H1 (cell line): ENCODE measurements at regions not wholly inside any gene's neighbourhood (a gene's known extent, or its start where the extent isn't known, plus 50 kb on each side); places are given as distances from the start of the nearest gene placed in this dataset.

Experiments
- CTCF ChIA-PET: fragments of 300-600 bp; sonication (Branson Sonifier 250); formaldehyde crosslinking; loops from one replicate; lab custom pipeline; 2021; ENCODE audit not compliant: partially characterized antibody; lab: Charles Lee
- POLR2A ChIA-PET: fragments of 300-600 bp; sonication (Branson Sonifier 250); formaldehyde crosslinking; loops from one replicate; lab custom pipeline; 2021; ENCODE audit warnings: inconsistent platforms; ENCODE audit not compliant: partially characterized antibody; lab: Charles Lee
- DNase-seq, 2 experiments: peaks; one replicate each; pipeline versions ENCODE4 v3.0.0 to v3.0.0-alpha.2; 2010 to 2022; ENCODE audit warnings: low spot score in 2 of 2, low read depth in 1 of 2, mixed read lengths in 1 of 2
- FAIRE-seq: peaks from 2 replicates; lab custom pipeline; 2011; peaks lifted over from hg19 to GRCh38; lab: Jason Lieb, UNC
- H2AFZ ChIP-seq: 2 replicates; pipeline ENCODE4 v1.8.1; 2012; ENCODE audit warnings: low read length, inconsistent platforms
- H2AK5ac ChIP-seq: 2 replicates; pipeline ENCODE4 v1.6.1; 2013; ENCODE audit warnings: low read depth, low read length
- H2BK120ac ChIP-seq: replicated peaks from 2 replicates; pipeline ENCODE3; 2013; ENCODE audit warnings: low read depth, low read length, inconsistent platforms
- H2BK12ac ChIP-seq: 2 replicates; pipeline ENCODE4 v1.6.1; 2013; ENCODE audit warnings: low read depth, low read length
- H2BK15ac ChIP-seq: 2 replicates; pipeline ENCODE4 v1.6.1; 2013; ENCODE audit warnings: low read length
- H2BK20ac ChIP-seq: 2 replicates; pipeline ENCODE4 v1.6.1; 2013; ENCODE audit warnings: low read length
- H2BK5ac ChIP-seq: 2 replicates; pipeline ENCODE4 v1.6.1; 2013; ENCODE audit warnings: low read depth, low read length
- H3K14ac ChIP-seq: 2 replicates; pipeline ENCODE4 v1.6.1; 2013; ENCODE audit warnings: inconsistent platforms; ENCODE audit not compliant: insufficient read length
- H3K18ac ChIP-seq: 2 replicates; pipeline ENCODE4 v1.6.1; 2013; ENCODE audit warnings: low read length; ENCODE audit errors: extremely low read depth
- H3K23ac ChIP-seq: 2 replicates; pipeline ENCODE4 v1.6.1; 2013; ENCODE audit warnings: inconsistent platforms; ENCODE audit not compliant: insufficient read length
- H3K23me2 ChIP-seq: 2 replicates; pipeline ENCODE4 v1.6.1; 2013; ENCODE audit warnings: low read depth, low read length
- H3K27ac ChIP-seq: 2 replicates; pipeline ENCODE4 v1.6.1; 2011; ENCODE audit warnings: low read depth, low read length, inconsistent platforms
- H3K27me3 ChIP-seq, 4 experiments: replicated peaks in 1 of 4; 1 replicate in 1 of 4; 2 replicates in 3 of 4; pipeline versions ENCODE4 v1.6.1 to v1.8.1; 2011 to 2013; ENCODE audit warnings: low read length in 3 of 4, mild to moderate bottlenecking in 3 of 4, inconsistent platforms in 2 of 4, mixed read lengths in 2 of 4, moderate library complexity in 1 of 4; ENCODE audit not compliant: control insufficient read depth in 3 of 4, insufficient read depth in 3 of 4; ENCODE audit errors: extremely low read depth in 1 of 4
- H3K36me3 ChIP-seq, 4 experiments: 2 replicates each; pipeline versions ENCODE4 v1.6.1 to v1.8.1; 2011 to 2013; ENCODE audit warnings: mild to moderate bottlenecking in 4 of 4, low read length in 3 of 4, moderate library complexity in 2 of 4, control low read depth in 1 of 4, inconsistent platforms in 1 of 4; ENCODE audit not compliant: insufficient read depth in 4 of 4, control insufficient read depth in 2 of 4
- H3K4ac ChIP-seq: replicated peaks from 2 replicates; pipeline ENCODE3; 2013; ENCODE audit warnings: low read length, low read depth, mixed read lengths, inconsistent platforms; ENCODE audit not compliant: insufficient read length
- H3K4me1 ChIP-seq, 4 experiments: replicated peaks in 1 of 4; 1 replicate in 1 of 4; 2 replicates in 3 of 4; pipeline versions ENCODE4 v1.6.1 to v1.8.1; 2011 to 2013; ENCODE audit warnings: low read length in 3 of 4, inconsistent platforms in 2 of 4, mixed read lengths in 1 of 4; ENCODE audit not compliant: insufficient read depth in 4 of 4, control insufficient read depth in 3 of 4
- H3K4me2 ChIP-seq, 2 experiments: 2 replicates each; pipeline versions ENCODE4 v1.6.1 to v1.8.1; 2011 to 2013; ENCODE audit warnings: low read depth in 2 of 2, low read length in 2 of 2, control low read depth in 1 of 2, inconsistent platforms in 1 of 2, mild to moderate bottlenecking in 1 of 2; ENCODE audit not compliant: insufficient read depth in 1 of 2
- H3K4me3 ChIP-seq, 4 experiments: fragments of 200-600, 300-600 bp in 1 of 4; sonication (generic), shearing (Covaris generic), sonication (Bioruptor Twin) in 1 of 4; 2 replicates each; pipeline versions ENCODE4 v1.5.1 to v1.8.1; 2011 to 2016; ENCODE audit warnings: low read length in 4 of 4, low read depth in 3 of 4, control low read depth in 2 of 4, inconsistent platforms in 2 of 4, mild to moderate bottlenecking in 2 of 4, mixed read lengths in 1 of 4, moderate library complexity in 1 of 4; ENCODE audit not compliant: insufficient read depth in 2 of 4; ENCODE audit errors: extremely low read depth in 1 of 4
- H3K56ac ChIP-seq: replicated peaks from 2 replicates; pipeline ENCODE3; 2013; ENCODE audit warnings: low read depth, mild to moderate bottlenecking, mixed read lengths, low read length, inconsistent platforms; ENCODE audit not compliant: insufficient read length
- H3K79me1 ChIP-seq: 2 replicates; pipeline ENCODE4 v1.6.1; 2013; ENCODE audit warnings: low read depth, low read length, control low read depth
- H3K79me2 ChIP-seq, 2 experiments: 2 replicates each; pipeline versions ENCODE4 v1.6.1 to v1.8.1; 2012 to 2013; ENCODE audit warnings: low read length in 2 of 2, mild to moderate bottlenecking in 2 of 2, inconsistent platforms in 1 of 2; ENCODE audit not compliant: insufficient read depth in 2 of 2, control insufficient read depth in 1 of 2
- H3K9ac ChIP-seq, 4 experiments: replicated peaks in 1 of 4; 1 replicate in 1 of 4; 2 replicates in 3 of 4; pipeline versions ENCODE4 v1.6.1 to v1.8.1; 2011 to 2013; ENCODE audit warnings: low read depth in 3 of 4, low read length in 3 of 4, control low read depth in 2 of 4, mild to moderate bottlenecking in 2 of 4, moderate library complexity in 2 of 4, inconsistent platforms in 1 of 4; ENCODE audit errors: extremely low read depth in 1 of 4
- H3K9me3 ChIP-seq, 2 experiments: 2 replicates each; pipeline versions ENCODE4 v1.6.1 to v1.8.1; 2012 to 2013; ENCODE audit warnings: mild to moderate bottlenecking in 2 of 2, moderate library complexity in 2 of 2, control low read depth in 1 of 2, inconsistent platforms in 1 of 2, low read depth in 1 of 2, low read length in 1 of 2, mixed read lengths in 1 of 2; ENCODE audit not compliant: insufficient read depth in 2 of 2
- H4K20me1 ChIP-seq, 2 experiments: replicated peaks in 1 of 2; 2 replicates each; pipeline versions ENCODE3 to v1.8.1; 2011 to 2013; ENCODE audit warnings: inconsistent platforms in 2 of 2, low read length in 2 of 2, mild to moderate bottlenecking in 1 of 2; ENCODE audit not compliant: insufficient read depth in 2 of 2, control insufficient read depth in 1 of 2
- H4K5ac ChIP-seq: 2 replicates; pipeline ENCODE4 v1.6.1; 2013; ENCODE audit warnings: low read length, low read depth, mixed read lengths, inconsistent platforms; ENCODE audit not compliant: insufficient read length
- H4K8ac ChIP-seq: 2 replicates; pipeline ENCODE4 v1.8.0; 2013; ENCODE audit warnings: mild to moderate bottlenecking, moderate library complexity, low read length, inconsistent platforms; ENCODE audit not compliant: insufficient read depth; ENCODE audit errors: extremely low read depth
- H4K91ac ChIP-seq: replicated peaks from 2 replicates; pipeline ENCODE3; 2013; ENCODE audit warnings: low read length, mixed read lengths, inconsistent platforms; ENCODE audit not compliant: insufficient read length
- BCL11A ChIP-seq, 2 experiments: IDR thresholded peaks; one replicate each; pipeline ENCODE4 v1.6.1; 2011; ENCODE audit warnings: low read depth in 2 of 2, low read length in 2 of 2, mild to moderate bottlenecking in 2 of 2
- CTBP2 ChIP-seq: IDR thresholded peaks from 2 replicates; pipeline ENCODE4 v1.7.0; 2011; ENCODE audit warnings: borderline replicate concordance, mild to moderate bottlenecking, moderate library complexity, mixed read lengths, low read length; ENCODE audit not compliant: insufficient read depth, insufficient read length
- KDM1A ChIP-seq: fragments of 200-600, 300-600 bp; sonication (generic); IDR thresholded peaks from 2 replicates; pipeline ENCODE4 v1.7.1; 2016; ENCODE audit warnings: mild to moderate bottlenecking, low read length, borderline replicate concordance
- NRF1 ChIP-seq: IDR thresholded peaks from 2 replicates; pipeline ENCODE4 v1.6.1; 2011; ENCODE audit warnings: mild to moderate bottlenecking, low read depth, low read length, improper control_type of control experiment
- POU5F1 ChIP-seq: IDR thresholded peaks from 2 replicates; pipeline ENCODE4 v1.6.1; 2011; ENCODE audit warnings: low read depth, mild to moderate bottlenecking, low read length, moderate library complexity
- SRF ChIP-seq: IDR thresholded peaks from 2 replicates; pipeline ENCODE4 v1.6.1; 2011; ENCODE audit warnings: mild to moderate bottlenecking, low read depth, low read length, moderate library complexity
- WGBS, 2 experiments: shearing (Covaris generic) in 1 of 2; methylation state at CpG; one replicate each; pipeline versions ENCODE4 v1.1.6 to v1.1.7; 2013 to 2015; ENCODE audit warnings: low lambda C conversion rate in 2 of 2, mixed read lengths in 2 of 2, inconsistent platforms in 1 of 2, low coverage in 1 of 2, missing lambda C conversion rate in 1 of 2; ENCODE audit not compliant: insufficient replicate concordance in 2 of 2, insufficient coverage in 1 of 2, insufficient read length in 1 of 2; ENCODE audit errors: extremely low coverage in 1 of 2, missing lambda C conversion rate in 1 of 2; 5-methylcytosine and 5-hydroxymethylcytosine counted together

DNA sequence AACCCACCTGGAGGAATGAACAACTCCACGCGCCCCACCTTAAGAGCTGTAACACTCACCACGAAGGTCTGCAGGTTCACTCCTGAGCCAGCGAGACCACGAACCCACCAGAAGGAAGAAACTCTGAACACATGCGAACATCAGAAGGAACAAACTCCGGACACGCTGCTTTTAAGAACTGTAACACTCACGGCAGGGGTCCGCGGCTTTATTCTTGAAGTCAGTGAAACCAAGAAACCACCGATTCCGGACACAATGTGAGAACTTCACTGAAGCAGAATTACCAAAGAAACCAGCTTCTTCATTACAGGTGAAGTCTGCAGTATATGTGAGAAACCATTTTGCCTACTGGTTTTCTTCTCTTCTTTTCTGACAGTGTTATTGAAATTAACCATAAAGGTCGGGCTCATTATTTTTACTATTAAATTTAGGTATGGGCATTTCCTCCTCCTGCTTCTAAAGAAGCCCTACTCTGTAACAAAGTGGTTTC lies 303.0 kb downstream of the KCNA4 start:
- ChIA-PET CTCF (no interaction called here), POLR2A (no interaction called here)
- WGBS, 2 experiments: 91% methylated on average over 13 of the region's 14 CpGs; no CpG with 5 or more reads in 1 of the 2 experiments
- Histone ChIP-seq H2BK12ac (no peak overlapping the region), H3K18ac (no peak overlapping the region), H2BK15ac (no peak overlapping the region), H2BK5ac (no peak overlapping the region), H3K9me3 (peaks cover 2 to 5% of the 10 kb centered on the region in 2 experiments; a peak in 1 of 4 replicates), H2BK120ac (no peak overlapping the region), H3K56ac (no peak overlapping the region), H3K79me1 (no peaks in the 10 kb centered on the region), H3K36me3 (no peaks in the 10 kb centered on the region), H4K5ac (no peak overlapping the region), H3K4ac (no peak overlapping the region), H4K91ac (no peak overlapping the region), H4K8ac (no peak overlapping the region), H3K79me2 (no peaks in the 10 kb centered on the region), H3K23me2 (no peaks in the 10 kb centered on the region), H3K4me3 (no peak overlapping the region), H3K4me1 (no peaks in the 10 kb centered on the region), H3K27ac (no peak overlapping the region), H3K14ac (no peak overlapping the region), H3K27me3 (no peaks in the 10 kb centered on the region), H2AK5ac (no peak overlapping the region), H3K4me2 (no peak overlapping the region), H4K20me1 (no peaks in the 10 kb centered on the region), H2BK20ac (no peak overlapping the region), H2AFZ (no peak overlapping the region), H3K9ac (no peak overlapping the region), H3K23ac (no peak overlapping the region)
- TF ChIP-seq NRF1: no peak
- no peak for TF ChIP-seq CTBP2
- TF ChIP-seq SRF: no peak
- TF ChIP-seq POU5F1: no peak
- no peak for TF ChIP-seq KDM1A
- no peak for TF ChIP-seq BCL11A (IDR thresholded peaks at IDR 0.05; ENCODE audit: low read depth in 2 of 2, low read length in 2 of 2)
- FAIRE-seq: no peak
- DNase-seq: no peak
